WTC11 (cell line): ENCODE measurements at regions not wholly inside any gene's neighbourhood (a gene's known extent, or its start where the extent isn't known, plus 50 kb on each side); places are given as distances from the start of the nearest gene placed in this dataset.

Experiments
- ATF2 ChIP-seq: sonication (generic); formaldehyde crosslinking; IDR thresholded peaks from 2 replicates; pipeline ENCODE4 v1.8.1; 2022; ENCODE audit warnings: low read depth, missing genetic modification reagents, borderline replicate concordance
- ATF3 ChIP-seq: sonication (generic); formaldehyde crosslinking; conservative IDR thresholded peaks from 2 replicates; pipeline ENCODE4 v1.8.1; 2022; ENCODE audit warnings: mild to moderate bottlenecking, missing genetic modification reagents
- CREM ChIP-seq: sonication (generic); formaldehyde crosslinking; IDR thresholded peaks from 2 replicates; pipeline ENCODE4 v1.8.1; 2022; ENCODE audit warnings: mild to moderate bottlenecking, missing genetic modification reagents, moderate library complexity
- FOXJ3 ChIP-seq: sonication (generic); formaldehyde crosslinking; IDR thresholded peaks from 2 replicates; pipeline ENCODE4 v1.9.0; 2021; ENCODE audit warnings: missing genetic modification reagents, mild to moderate bottlenecking, borderline replicate concordance
- FOXP4 ChIP-seq: sonication (generic); formaldehyde crosslinking; IDR thresholded peaks from 2 replicates; pipeline ENCODE4 v1.8.0; 2022; ENCODE audit warnings: mild to moderate bottlenecking, missing genetic modification reagents
- KAT7 ChIP-seq: sonication (generic); formaldehyde crosslinking; IDR thresholded peaks from 2 replicates; pipeline ENCODE4 v1.8.1; 2023; ENCODE audit warnings: missing genetic modification reagents, mild to moderate bottlenecking, borderline replicate concordance
- NR3C1 ChIP-seq: sonication (generic); formaldehyde crosslinking; conservative IDR thresholded peaks from 2 replicates; pipeline ENCODE4 v1.8.1; 2023; ENCODE audit warnings: low read depth, mild to moderate bottlenecking, missing genetic modification reagents
- ZNF232 ChIP-seq: sonication (generic); formaldehyde crosslinking; IDR thresholded peaks from 2 replicates; pipeline ENCODE4 v1.8.0; 2022; ENCODE audit warnings: mild to moderate bottlenecking, missing genetic modification reagents
- TF ChIP-seq, protein P1 (sequence below): sonication (generic); formaldehyde crosslinking; IDR thresholded peaks from 2 replicates; pipeline ENCODE4 v1.8.0; 2022; ENCODE audit warnings: mild to moderate bottlenecking, missing genetic modification reagents
- TF ChIP-seq, protein P2 (sequence below): fragments of 200-600 bp; IDR thresholded peaks from 2 replicates; pipeline ENCODE4 v1.8.0; 2022; ENCODE audit warnings: antibody characterized with exemption

DNA sequence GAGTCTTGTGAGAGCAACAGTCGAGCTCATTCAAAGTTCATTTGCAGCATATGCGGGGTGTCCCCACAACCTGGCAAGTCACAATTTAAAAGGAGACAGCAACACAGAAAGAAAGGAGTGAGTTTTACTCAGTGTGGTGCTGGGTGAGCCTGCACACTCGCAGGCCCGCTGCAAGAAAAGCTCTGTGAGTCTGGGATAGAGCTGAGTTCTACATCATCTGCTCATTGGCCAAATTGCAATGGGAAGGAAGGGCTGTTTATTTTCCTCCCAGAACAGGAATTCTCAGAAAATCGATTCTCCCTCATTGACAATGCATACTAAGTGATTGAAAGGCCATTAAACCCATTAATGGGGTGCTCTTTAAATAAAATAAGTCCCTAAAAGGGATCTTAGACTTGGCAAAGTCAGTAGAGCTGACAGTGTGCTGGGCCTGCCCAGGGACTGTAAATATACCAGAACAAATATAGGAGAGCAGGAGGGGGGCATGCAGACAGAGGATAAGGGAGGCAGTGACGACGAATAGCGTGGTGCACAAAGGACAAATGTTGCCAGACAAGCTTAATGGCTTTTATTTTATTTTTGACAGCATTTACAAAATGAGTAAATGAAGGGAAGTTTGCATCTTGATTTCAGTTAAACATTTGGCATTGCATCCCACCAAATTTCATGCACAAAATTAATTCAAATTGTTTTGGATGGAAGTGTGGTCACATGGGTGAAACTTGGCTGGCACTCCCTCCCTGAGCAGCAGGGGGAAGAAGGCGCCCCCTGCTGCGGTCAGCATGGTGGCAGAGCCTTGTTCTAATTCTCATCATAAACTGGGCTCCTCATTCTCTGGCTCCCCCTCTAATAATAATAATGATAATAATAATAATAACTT, 215.7 kb downstream of the SNX10 start:
- TF ChIP-seq CREM (CRISPR knock-in tag) (no peak), FOXJ3 (CRISPR knock-in tag) (no peak), KAT7 (CRISPR knock-in tag) (no peak), ATF2 (CRISPR knock-in tag) (no peak), NR3C1 (CRISPR knock-in tag) (no peak), FOXP4 (CRISPR knock-in tag) (no peak), ATF3 (CRISPR knock-in tag) (no peak), ZNF232 (no peak)
- TF ChIP-seq, protein P1, sequence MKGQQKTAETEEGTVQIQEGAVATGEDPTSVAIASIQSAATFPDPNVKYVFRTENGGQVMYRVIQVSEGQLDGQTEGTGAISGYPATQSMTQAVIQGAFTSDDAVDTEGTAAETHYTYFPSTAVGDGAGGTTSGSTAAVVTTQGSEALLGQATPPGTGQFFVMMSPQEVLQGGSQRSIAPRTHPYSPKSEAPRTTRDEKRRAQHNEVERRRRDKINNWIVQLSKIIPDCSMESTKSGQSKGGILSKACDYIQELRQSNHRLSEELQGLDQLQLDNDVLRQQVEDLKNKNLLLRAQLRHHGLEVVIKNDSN (CRISPR knock-in tag), result no peak
- TF ChIP-seq, protein P2, sequence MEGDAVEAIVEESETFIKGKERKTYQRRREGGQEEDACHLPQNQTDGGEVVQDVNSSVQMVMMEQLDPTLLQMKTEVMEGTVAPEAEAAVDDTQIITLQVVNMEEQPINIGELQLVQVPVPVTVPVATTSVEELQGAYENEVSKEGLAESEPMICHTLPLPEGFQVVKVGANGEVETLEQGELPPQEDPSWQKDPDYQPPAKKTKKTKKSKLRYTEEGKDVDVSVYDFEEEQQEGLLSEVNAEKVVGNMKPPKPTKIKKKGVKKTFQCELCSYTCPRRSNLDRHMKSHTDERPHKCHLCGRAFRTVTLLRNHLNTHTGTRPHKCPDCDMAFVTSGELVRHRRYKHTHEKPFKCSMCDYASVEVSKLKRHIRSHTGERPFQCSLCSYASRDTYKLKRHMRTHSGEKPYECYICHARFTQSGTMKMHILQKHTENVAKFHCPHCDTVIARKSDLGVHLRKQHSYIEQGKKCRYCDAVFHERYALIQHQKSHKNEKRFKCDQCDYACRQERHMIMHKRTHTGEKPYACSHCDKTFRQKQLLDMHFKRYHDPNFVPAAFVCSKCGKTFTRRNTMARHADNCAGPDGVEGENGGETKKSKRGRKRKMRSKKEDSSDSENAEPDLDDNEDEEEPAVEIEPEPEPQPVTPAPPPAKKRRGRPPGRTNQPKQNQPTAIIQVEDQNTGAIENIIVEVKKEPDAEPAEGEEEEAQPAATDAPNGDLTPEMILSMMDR, result no peak
